H9 (cell line): ENCODE measurements at regions not wholly inside any gene's neighbourhood (a gene's known extent, or its start where the extent isn't known, plus 50 kb on each side); places are given as distances from the start of the nearest gene placed in this dataset.

ENCODE experiments used
- DNase-seq: peaks from one replicate; pipeline ENCODE4 v3.0.0-alpha.2; 2017
- H2AFZ ChIP-seq: one replicate; pipeline ENCODE4 v1.6.1; 2013; ENCODE audit warnings: mild to moderate bottlenecking, low read length, control low read depth, moderate library complexity
- H2AK5ac ChIP-seq: 2 replicates; pipeline ENCODE4 v1.6.1; 2013; ENCODE audit warnings: low read length, control low read depth, mixed read lengths; ENCODE audit not compliant: insufficient read length
- H2BK120ac ChIP-seq: one replicate; pipeline ENCODE4 v1.6.1; 2013; ENCODE audit warnings: low read depth, mild to moderate bottlenecking, low read length, control low read depth, inconsistent platforms; ENCODE audit not compliant: poor library complexity, severe bottlenecking
- H2BK12ac ChIP-seq: 2 replicates; pipeline ENCODE4 v1.6.1; 2013; ENCODE audit warnings: low read length, control low read depth, mixed read lengths, low read depth; ENCODE audit not compliant: insufficient read length
- H2BK15ac ChIP-seq: 2 replicates; pipeline ENCODE4 v1.6.1; 2013; ENCODE audit warnings: low read depth, low read length, control low read depth
- H2BK20ac ChIP-seq: one replicate; pipeline ENCODE4 v1.6.1; 2013; ENCODE audit warnings: low read depth, mild to moderate bottlenecking, low read length, control low read depth, inconsistent platforms; ENCODE audit not compliant: poor library complexity, severe bottlenecking
- H2BK5ac ChIP-seq: 2 replicates; pipeline ENCODE4 v1.6.1; 2013; ENCODE audit warnings: low read length, control low read depth, mixed read lengths; ENCODE audit not compliant: insufficient read length
- H3K14ac ChIP-seq: 2 replicates; pipeline ENCODE4 v1.6.1; 2013; ENCODE audit warnings: low read length, control low read depth; ENCODE audit not compliant: insufficient read depth
- H3K18ac ChIP-seq: 2 replicates; pipeline ENCODE4 v1.6.1; 2013; ENCODE audit warnings: low read depth, mild to moderate bottlenecking, mixed read lengths, low read length, control low read depth; ENCODE audit not compliant: insufficient read length
- H3K23ac ChIP-seq: 2 replicates; pipeline ENCODE4 v1.6.1; 2013; ENCODE audit warnings: low read length, control low read depth, mixed read lengths, low read depth; ENCODE audit not compliant: insufficient read length
- H3K23me2 ChIP-seq: 2 replicates; pipeline ENCODE4 v1.6.1; 2013; ENCODE audit warnings: low read depth, mild to moderate bottlenecking, mixed read lengths, low read length, control low read depth; ENCODE audit not compliant: insufficient read length, poor library complexity, severe bottlenecking
- H3K27ac ChIP-seq: 2 replicates; pipeline ENCODE4 v1.5.1; 2013; ENCODE audit warnings: low read length, control low read depth, mixed read lengths, low read depth; ENCODE audit not compliant: insufficient read length
- H3K27me3 ChIP-seq: 2 replicates; pipeline ENCODE4 v1.6.1; 2013; ENCODE audit warnings: low read length, control low read depth, inconsistent platforms; ENCODE audit not compliant: insufficient read depth
- H3K4ac ChIP-seq: 2 replicates; pipeline ENCODE4 v1.6.1; 2013; ENCODE audit warnings: low read depth, mild to moderate bottlenecking, control low read depth, inconsistent platforms, low read length, moderate library complexity
- H3K4me1 ChIP-seq: 2 replicates; pipeline ENCODE4 v1.6.1; 2013; ENCODE audit warnings: low read length, control low read depth, inconsistent platforms; ENCODE audit not compliant: insufficient read depth
- H3K4me2 ChIP-seq: 2 replicates; pipeline ENCODE4 v1.6.1; 2013; ENCODE audit warnings: low read length, control low read depth, mixed read lengths; ENCODE audit not compliant: insufficient read length, insufficient read depth
- H3K56ac ChIP-seq: 2 replicates; pipeline ENCODE4 v1.6.1; 2013; ENCODE audit warnings: low read depth, mild to moderate bottlenecking, mixed read lengths, low read length, control low read depth; ENCODE audit not compliant: insufficient read length
- H3K79me1 ChIP-seq: 2 replicates; pipeline ENCODE4 v1.6.1; 2013; ENCODE audit warnings: low read depth, mild to moderate bottlenecking, moderate library complexity, low read length, control low read depth, inconsistent platforms; ENCODE audit not compliant: insufficient read depth, poor library complexity, severe bottlenecking
- H3K79me2 ChIP-seq: 2 replicates; pipeline ENCODE4 v1.6.1; 2013; ENCODE audit warnings: low read length, control low read depth, inconsistent platforms; ENCODE audit not compliant: insufficient read depth
- H3K9ac ChIP-seq: 2 replicates; pipeline ENCODE4 v1.6.1; 2013; ENCODE audit warnings: low read length, control low read depth, mixed read lengths; ENCODE audit not compliant: insufficient read length; ENCODE audit errors: extremely low read depth
- H3K9me3 ChIP-seq: one replicate; pipeline ENCODE4 v1.6.1; 2013; ENCODE audit warnings: low read depth, low read length, inconsistent platforms; ENCODE audit not compliant: control insufficient read depth
- H3T11ph ChIP-seq: one replicate; pipeline ENCODE4 v1.6.1; 2013; ENCODE audit warnings: mild to moderate bottlenecking, low read length, control low read depth, inconsistent platforms
- H4K20me1 ChIP-seq: one replicate; pipeline ENCODE4 v1.6.1; 2013; ENCODE audit not compliant: control insufficient read depth, insufficient read length, insufficient read depth
- H4K5ac ChIP-seq: 2 replicates; pipeline ENCODE4 v1.6.1; 2013; ENCODE audit warnings: low read depth, mild to moderate bottlenecking, mixed read lengths, low read length, control low read depth; ENCODE audit not compliant: insufficient read length
- H4K8ac ChIP-seq: replicated peaks from 2 replicates; pipeline ENCODE4 v1.6.1; 2013; ENCODE audit warnings: low read length, control low read depth, mixed read lengths, low read depth; ENCODE audit not compliant: insufficient read length
- H4K91ac ChIP-seq: 2 replicates; pipeline ENCODE4 v1.6.1; 2013; ENCODE audit warnings: low read depth, mild to moderate bottlenecking, moderate library complexity, mixed read lengths, low read length, control low read depth; ENCODE audit not compliant: insufficient read length
- H3K27ac Mint-ChIP-seq, 3 experiments: 2 replicates in 2 of 3; 3 replicates in 1 of 3; pipeline ENCODE4 v1.8.0; 2020 to 2021; ENCODE audit warnings: mixed read lengths in 3 of 3, mild to moderate bottlenecking in 1 of 3, moderate library complexity in 1 of 3
- H3K27me3 Mint-ChIP-seq: 2 replicates; pipeline ENCODE4 v1.8.0; 2021; ENCODE audit warnings: low read depth, mild to moderate bottlenecking, moderate library complexity, mixed read lengths
- H3K36me3 Mint-ChIP-seq, 3 experiments: 2 replicates in 2 of 3; 3 replicates in 1 of 3; pipeline ENCODE4 v1.8.0; 2020 to 2021; ENCODE audit warnings: low read depth in 3 of 3, mixed read lengths in 3 of 3; ENCODE audit not compliant: insufficient read depth in 1 of 3
- H3K4me1 Mint-ChIP-seq, 2 experiments: 2 replicates each; pipeline ENCODE4 v1.8.0; 2020; ENCODE audit warnings: mixed read lengths in 2 of 2
- H3K4me3 Mint-ChIP-seq, 2 experiments: 2 replicates in 1 of 2; 3 replicates in 1 of 2; pipeline ENCODE4 v1.8.0; 2020 to 2021; ENCODE audit warnings: mild to moderate bottlenecking in 2 of 2, mixed read lengths in 2 of 2, moderate library complexity in 1 of 2
- H3K9me3 Mint-ChIP-seq, 2 experiments: 2 replicates in 1 of 2; 3 replicates in 1 of 2; pipeline ENCODE4 v1.8.0; 2020; ENCODE audit warnings: mild to moderate bottlenecking in 2 of 2, mixed read lengths in 2 of 2, moderate library complexity in 1 of 2
- WGBS: extraction: QIAGEN DNeasy Blood & Tissue Kit; methylation state at CpG from one replicate; pipeline ENCODE4 v1.1.7; 2013; ENCODE audit warnings: missing lambda C conversion rate, low lambda C conversion rate, mixed read lengths; ENCODE audit not compliant: insufficient read length; ENCODE audit errors: extremely low coverage; 5-methylcytosine and 5-hydroxymethylcytosine counted together
- TF ChIP-seq, protein P1 (sequence below): fragments of 200-600 bp; sonication (generic); conservative IDR thresholded peaks from 3 replicates; pipeline ENCODE4 v1.8.0; 2021; ENCODE audit warnings: antibody characterized with exemption, mild to moderate bottlenecking

DNA sequence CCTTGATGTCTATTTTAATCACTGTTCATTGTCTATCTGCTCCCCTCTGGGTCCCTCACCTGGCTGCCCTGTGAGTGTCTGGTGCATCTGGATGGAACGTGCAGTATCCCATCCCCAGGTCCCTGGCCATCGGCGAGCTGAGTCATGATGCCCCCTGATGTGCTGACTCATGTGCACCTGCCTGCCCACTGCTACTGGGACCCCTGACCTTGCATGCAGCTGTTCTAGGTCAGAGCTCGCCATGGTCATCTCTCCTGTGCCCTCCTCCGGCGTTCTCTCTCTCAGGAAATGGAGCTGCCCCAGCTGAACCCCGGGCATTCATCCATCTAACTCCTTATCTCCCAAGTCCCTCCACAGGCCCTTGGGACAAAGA, 516.2 kb upstream of the HS6ST1 start:
- H3K9me3 Mint-ChIP-seq, result no peaks in the 10 kb centered on the region; a peak in 1 of 5 replicates

More for the DNA sequence above, 516.2 kb upstream of the HS6ST1 start:
- H2AK5ac ChIP-seq, result no peak overlapping the region
- H2BK120ac ChIP-seq, result no peak overlapping the region
- DNase-seq, result no peak
- no peak overlapping the region for H3K4ac ChIP-seq
- Mint-ChIP-seq H3K27me3 (peaks cover 6% of the 10 kb centered on the region), H3K36me3 (no peaks in the 10 kb centered on the region), H3K4me3 (no peak overlapping the region), H3K4me1 (peaks cover 7 to 11% of the 10 kb centered on the region in 2 experiments), H3K27ac (no peak overlapping the region)
- no peak overlapping the region for H3K14ac ChIP-seq
- no peaks in the 10 kb centered on the region for H3K9me3 ChIP-seq
- no peak overlapping the region for H2BK5ac ChIP-seq
- no peak overlapping the region for H3K27ac ChIP-seq
- no peak overlapping the region for H2BK20ac ChIP-seq
- no peak overlapping the region for H3K4me2 ChIP-seq
- no peak overlapping the region for H3K9ac ChIP-seq
- peaks cover 3% of the 10 kb centered on the region; the same call in 1 of the 2 replicates for H3K4me1 ChIP-seq
- H2AFZ ChIP-seq, result no peak overlapping the region
- no peak overlapping the region for H4K91ac ChIP-seq
- H3K79me1 ChIP-seq, result no peaks in the 10 kb centered on the region
- H3K79me2 ChIP-seq, result no peaks in the 10 kb centered on the region
- WGBS, result no CpG with 5 or more reads among the region's 7 CpGs
- H2BK15ac ChIP-seq, result no peak overlapping the region
- no peak overlapping the region for H2BK12ac ChIP-seq
- no peak overlapping the region for H3K56ac ChIP-seq
- no peaks in the 10 kb centered on the region for H3K23me2 ChIP-seq
- no peak overlapping the region for H4K5ac ChIP-seq
- no peaks in the 10 kb centered on the region for H4K20me1 ChIP-seq
- no peak overlapping the region for H3K23ac ChIP-seq
- H3T11ph ChIP-seq, result no peak overlapping the region
- no peaks in the 10 kb centered on the region for H3K27me3 ChIP-seq
- no peak overlapping the region for H4K8ac ChIP-seq
- TF ChIP-seq, protein P1, sequence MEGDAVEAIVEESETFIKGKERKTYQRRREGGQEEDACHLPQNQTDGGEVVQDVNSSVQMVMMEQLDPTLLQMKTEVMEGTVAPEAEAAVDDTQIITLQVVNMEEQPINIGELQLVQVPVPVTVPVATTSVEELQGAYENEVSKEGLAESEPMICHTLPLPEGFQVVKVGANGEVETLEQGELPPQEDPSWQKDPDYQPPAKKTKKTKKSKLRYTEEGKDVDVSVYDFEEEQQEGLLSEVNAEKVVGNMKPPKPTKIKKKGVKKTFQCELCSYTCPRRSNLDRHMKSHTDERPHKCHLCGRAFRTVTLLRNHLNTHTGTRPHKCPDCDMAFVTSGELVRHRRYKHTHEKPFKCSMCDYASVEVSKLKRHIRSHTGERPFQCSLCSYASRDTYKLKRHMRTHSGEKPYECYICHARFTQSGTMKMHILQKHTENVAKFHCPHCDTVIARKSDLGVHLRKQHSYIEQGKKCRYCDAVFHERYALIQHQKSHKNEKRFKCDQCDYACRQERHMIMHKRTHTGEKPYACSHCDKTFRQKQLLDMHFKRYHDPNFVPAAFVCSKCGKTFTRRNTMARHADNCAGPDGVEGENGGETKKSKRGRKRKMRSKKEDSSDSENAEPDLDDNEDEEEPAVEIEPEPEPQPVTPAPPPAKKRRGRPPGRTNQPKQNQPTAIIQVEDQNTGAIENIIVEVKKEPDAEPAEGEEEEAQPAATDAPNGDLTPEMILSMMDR, result no peak
- no peak overlapping the region for H3K18ac ChIP-seq
